HFF-Myc (cell line): ENCODE measurements at regions not wholly inside any gene's neighbourhood (a gene's known extent, or its start where the extent isn't known, plus 50 kb on each side); places are given as distances from the start of the nearest gene placed in this dataset.
"Not testable (repeated sequence)": the region's sequence is repeated elsewhere in the genome, so short reads cannot be mapped to it uniquely, and the experiment has no call there.

Experiments
- DNase-seq: peaks from one replicate; pipeline ENCODE4 v3.0.0-alpha.2; 2011; ENCODE audit warnings: low read depth; ENCODE audit errors: extremely low read depth
- H3K4me3 ChIP-seq: replicated peaks from 2 replicates; pipeline ENCODE4 v1.5.1; 2011; ENCODE audit warnings: low read depth, mild to moderate bottlenecking, control low read depth, low read length
- TF ChIP-seq, protein P1 (sequence below): IDR thresholded peaks from 2 replicates; pipeline ENCODE4 v1.5.1; 2012; ENCODE audit warnings: mild to moderate bottlenecking, low read depth, low read length, control low read depth; ENCODE audit errors: missing control alignments

- H3K4me3 ChIP-seq = no peak overlapping the region
- TF ChIP-seq, protein P1, sequence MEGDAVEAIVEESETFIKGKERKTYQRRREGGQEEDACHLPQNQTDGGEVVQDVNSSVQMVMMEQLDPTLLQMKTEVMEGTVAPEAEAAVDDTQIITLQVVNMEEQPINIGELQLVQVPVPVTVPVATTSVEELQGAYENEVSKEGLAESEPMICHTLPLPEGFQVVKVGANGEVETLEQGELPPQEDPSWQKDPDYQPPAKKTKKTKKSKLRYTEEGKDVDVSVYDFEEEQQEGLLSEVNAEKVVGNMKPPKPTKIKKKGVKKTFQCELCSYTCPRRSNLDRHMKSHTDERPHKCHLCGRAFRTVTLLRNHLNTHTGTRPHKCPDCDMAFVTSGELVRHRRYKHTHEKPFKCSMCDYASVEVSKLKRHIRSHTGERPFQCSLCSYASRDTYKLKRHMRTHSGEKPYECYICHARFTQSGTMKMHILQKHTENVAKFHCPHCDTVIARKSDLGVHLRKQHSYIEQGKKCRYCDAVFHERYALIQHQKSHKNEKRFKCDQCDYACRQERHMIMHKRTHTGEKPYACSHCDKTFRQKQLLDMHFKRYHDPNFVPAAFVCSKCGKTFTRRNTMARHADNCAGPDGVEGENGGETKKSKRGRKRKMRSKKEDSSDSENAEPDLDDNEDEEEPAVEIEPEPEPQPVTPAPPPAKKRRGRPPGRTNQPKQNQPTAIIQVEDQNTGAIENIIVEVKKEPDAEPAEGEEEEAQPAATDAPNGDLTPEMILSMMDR = no peak
- no peak for DNase-seq
Observed at GRCh38 chr12:65673156-65673690, 151.1 kb upstream of the HMGA2 start.

DNA sequence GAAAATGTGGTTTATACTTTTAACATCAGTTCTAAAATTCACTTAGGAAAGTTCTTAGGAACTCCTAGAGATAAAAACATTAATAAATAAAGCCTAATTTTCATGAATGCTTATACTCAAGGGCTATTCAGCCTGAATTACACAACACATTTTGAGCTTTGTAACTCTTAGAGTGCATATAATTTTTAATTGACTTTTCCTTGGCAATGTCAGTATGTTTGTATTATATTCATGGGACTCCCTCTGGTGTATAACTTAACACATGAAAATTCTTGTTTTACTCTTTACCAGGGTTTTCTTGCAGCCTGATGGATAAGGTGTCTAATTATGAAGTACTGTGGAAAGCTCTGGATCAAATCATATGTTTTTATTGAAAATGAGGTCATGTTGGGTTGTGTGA is 150.6 kb upstream of the HMGA2 start:
- TF ChIP-seq, protein P1 = no peak
- H3K4me3 ChIP-seq = no peak overlapping the region
- DNase-seq = no peak

- TF ChIP-seq, protein P1 = no peak
- H3K4me3 ChIP-seq = no peak overlapping the region
- DNase-seq = no peak
Observed at GRCh38 chr12:65675141-65675621, 149.1 kb upstream of the HMGA2 start.

- DNase-seq = not testable (repeated sequence)
Observed at GRCh38 chr12:65678172-65678571, 146.1 kb upstream of the HMGA2 start.

GRCh38 chr12:65681226-65681625 is 143.1 kb upstream of the HMGA2 start:
- DNase-seq = no peak
- TF ChIP-seq, protein P1 = no peak
- H3K4me3 ChIP-seq = no peak overlapping the region

More at GRCh38 chr12:65678172-65678571, 146.1 kb upstream of the HMGA2 start:
- not testable (repeated sequence) for H3K4me3 ChIP-seq

DNA sequence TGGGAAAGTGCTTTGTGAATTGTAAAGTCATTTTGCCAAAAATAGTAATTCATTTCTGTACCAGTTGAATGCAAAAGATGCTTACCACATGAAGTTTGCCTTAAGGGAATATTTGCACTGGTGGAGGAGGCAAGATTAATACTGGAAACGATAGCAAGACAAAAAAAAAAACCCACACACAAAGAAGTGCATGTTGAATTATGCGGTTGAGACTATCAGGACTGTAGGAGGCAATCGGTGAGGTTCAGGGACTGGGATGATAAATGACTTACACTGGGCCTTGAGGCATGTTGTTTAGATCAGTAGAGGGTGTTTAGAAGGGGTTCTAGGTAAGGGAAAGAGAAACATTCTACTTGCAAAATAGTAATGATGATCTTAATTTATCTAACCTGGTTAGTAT is 142.2 kb upstream of the HMGA2 start:
- no peak for DNase-seq
- H3K4me3 ChIP-seq = no peak overlapping the region
- TF ChIP-seq, protein P1 = no peak

GRCh38 chr12:65684906-65685305 is 139.4 kb upstream of the HMGA2 start:
- TF ChIP-seq, protein P1 = no peak
- no peak for DNase-seq
- no peak overlapping the region for H3K4me3 ChIP-seq
